Endometrium (tissue), 2 donors: ENCODE measurements at regions not wholly inside any gene's neighbourhood (a gene's known extent, or its start where the extent isn't known, plus 50 kb on each side); places are given as distances from the start of the nearest gene placed in this dataset.

ENCODE experiments used
- FAIRE-seq: peaks from 2 replicates; lab custom pipeline; 2012; peaks lifted over from hg19 to GRCh38; lab: Jason Lieb, UNC
- donor health status: control.
- donor health status: control.

DNA sequence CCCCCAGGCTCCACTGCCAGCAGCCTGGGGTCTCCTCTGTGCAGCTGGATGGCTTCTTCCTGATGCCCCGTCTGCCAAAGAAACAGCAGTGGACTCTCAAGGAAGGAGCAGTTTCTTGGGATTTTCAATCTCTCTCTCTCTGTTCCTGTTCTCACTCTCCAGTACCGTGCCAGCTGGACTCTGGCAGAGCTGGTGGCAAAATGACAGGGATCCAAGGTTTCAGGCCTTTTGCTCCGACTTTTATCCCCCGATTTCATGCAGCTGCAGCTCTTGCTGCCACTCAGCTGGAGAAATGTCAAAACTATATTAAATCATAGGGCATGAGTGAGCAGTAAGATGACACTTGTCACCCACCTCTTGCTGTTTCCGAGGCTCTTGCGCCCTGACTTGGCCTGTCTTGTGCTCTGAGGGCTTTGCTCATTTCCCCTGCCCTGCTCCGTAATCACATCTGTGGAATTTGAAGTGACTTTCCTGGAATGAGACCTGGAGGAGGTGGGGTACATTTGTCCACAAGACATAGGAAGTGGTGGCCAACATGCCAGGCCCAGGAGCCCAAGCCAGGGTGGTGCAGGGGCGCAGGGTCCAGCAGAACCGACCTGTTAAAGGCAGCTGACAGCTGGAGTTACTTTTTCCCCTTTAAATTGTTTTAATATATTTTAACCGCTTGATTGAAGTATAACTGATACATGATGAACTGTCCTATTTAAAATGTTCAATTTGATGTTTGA lies 576.2 kb downstream of the PTPRU start:
- FAIRE-seq = no peak

DNA sequence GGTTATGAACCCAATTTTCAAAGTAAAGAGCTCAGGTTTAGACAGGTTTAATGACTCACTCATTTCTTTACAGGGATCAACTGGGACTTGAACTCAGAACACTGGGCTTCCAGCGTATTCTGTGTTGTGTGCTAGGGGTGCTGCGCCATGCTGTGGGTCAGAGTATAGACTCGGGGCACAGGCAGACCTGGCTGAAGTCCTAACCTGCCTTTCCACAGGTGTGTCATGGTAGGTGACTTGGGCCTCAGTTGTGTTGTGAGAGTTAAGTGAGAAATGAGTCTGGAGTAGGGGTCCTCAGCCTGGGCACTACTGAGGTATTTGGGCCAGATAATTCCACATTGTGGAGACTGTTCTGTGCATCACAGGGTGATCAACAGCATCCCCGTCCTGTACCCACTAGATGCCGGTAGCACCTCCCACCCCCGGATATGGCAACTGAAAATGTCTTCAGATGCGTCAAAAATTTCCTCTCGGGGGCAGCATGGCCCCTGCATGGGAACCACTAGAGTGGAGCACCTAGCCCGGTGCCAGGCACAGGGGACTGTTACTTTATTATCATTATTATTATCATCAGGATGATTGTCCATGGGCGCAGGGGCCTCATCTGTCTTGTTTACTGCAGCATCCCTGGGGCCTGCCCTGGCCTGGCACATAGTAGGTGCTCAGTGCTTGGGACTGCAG lies 575.5 kb downstream of the PTPRU start:
- FAIRE-seq = no peak

DNA sequence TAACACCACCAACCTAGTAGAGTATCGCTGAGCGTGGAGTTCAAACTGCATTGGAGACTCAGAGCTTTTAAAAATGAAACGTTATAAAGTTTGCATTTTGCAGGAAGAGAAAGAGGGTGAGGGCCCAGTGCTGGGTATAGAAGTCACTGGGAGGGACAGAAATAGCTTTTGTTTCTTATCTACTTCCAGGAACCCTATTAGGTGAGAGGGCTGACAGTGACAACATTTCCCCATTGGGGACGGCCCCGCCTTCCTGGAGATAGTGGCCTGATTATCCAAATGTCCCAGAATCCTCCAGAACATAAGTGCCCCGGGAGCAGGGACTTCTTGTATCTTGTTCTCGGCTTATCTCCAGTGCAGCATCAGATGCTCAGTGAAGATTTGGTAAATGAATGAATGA lies 574.9 kb downstream of the PTPRU start:
- no peak for FAIRE-seq

DNA sequence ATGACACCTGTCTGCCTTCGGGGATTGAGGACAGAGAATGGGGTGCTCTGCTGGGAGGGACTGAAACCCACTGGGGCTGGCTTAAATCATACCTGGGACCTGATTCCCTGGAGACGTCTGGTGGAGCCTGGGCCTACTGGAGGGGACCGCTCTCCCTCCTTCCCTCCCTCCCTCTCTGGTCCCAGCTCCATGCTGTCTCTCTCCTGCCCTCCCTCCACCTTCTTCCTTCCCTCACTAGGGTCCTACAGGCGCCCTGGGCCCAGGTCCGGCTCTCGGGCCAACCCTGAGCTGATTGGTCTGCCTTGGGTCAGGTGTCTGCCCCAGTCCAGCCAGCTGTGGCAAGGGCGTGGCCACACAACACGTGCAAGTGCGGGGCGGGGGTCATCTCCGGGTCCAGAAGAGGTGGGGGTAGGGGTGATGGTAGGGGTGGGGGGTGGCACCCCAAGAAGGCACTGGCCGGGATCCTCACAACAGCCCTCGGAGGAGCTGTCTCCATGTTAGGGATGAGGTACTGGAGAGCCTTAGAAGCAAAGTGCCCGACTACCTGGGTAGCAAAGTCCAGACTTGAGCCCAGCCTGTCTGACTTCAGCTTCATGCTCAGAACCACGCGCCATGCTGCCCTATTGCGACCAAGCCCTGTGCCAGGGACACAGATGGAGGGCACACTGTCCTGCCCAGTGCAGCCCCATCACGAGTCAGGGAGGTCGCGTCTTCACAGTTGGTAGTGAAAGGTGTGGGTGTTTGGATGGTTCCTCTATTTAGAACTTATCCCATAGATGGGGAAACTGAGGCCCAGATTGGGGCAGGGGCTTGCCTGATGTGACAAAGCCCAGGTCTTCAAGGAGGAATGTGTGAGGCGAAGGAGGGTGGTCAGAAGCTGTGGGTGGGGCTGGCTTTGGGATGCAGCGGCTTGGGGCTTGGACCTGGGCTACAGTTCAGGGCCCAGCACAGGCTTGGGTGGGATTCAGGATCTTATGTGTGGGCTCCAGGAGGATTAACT lies 574.1 kb downstream of the PTPRU start:
- FAIRE-seq = no peak

DNA sequence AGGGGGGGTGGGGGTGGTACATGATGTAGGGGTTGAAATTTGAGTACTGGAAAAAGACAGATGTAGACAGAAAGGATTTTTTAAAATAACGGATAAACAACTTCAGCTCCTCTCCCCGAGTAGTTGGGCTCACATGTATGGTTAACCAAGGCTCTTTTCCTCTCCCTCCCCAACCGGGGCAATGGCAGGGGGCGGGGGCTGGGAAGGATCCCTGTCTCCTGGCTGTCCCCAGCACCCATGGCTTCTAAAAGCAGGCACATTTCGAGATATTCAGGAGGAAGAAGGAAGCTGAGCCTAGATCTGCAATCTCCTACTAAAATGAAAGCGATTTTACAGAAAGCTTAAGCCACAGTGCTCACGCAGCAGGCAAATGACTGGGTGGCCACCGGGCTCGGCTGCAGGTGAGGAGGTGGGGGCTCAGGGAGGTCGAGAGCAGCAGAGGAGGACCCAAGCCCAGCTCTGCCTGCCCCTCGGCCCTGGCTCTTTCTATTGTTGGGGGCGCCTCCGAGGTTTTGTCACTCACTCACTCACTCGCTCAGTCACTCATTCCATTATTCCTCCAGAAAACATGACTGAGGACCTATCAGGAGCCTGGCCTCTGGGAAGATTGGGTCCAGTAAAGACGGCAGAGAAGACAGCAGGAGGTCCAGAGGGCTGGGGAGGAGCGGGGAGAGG lies 573.3 kb downstream of the PTPRU start:
- no peak for FAIRE-seq

DNA sequence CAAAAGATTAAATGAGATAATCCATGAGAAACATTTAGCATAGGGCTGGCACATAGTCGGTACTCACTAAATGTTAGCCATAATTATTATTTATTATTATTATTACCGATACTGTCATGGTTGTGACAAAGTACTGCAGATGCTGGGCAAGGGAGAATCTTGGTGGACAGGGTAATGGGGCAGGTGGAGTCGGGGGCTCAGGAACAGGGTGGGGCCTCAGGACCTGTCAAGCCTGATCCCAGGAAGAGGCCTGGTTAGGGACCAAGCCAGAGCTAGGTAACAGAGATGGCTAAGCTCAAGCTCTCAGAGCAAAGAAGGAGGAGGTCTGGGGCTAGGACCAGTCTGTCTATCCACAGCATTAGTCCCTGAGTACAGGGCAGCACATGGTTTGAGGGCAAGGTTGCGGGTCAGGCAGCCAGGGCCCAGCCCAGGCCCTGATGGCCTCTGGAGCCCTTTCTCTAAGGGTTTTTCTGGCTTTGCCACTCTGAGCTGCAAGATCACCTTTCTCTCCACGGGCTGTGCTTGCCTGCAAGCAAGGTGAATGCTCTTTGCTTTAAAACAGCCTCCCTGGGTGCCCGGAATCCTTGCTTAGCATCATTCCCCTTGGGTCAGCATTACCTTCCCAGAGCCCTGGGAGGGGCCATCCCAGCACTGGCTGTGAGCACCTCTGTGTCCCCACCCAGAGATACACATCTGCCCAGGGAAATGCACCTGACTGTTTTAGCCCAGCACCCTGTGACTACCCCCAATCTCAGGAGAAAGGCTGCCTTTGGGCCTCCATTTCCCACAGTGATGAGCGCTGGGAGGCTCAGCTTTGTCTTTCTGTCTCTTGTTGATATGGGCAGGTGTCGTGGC lies 572.0 kb downstream of the PTPRU start:
- no peak for FAIRE-seq

DNA sequence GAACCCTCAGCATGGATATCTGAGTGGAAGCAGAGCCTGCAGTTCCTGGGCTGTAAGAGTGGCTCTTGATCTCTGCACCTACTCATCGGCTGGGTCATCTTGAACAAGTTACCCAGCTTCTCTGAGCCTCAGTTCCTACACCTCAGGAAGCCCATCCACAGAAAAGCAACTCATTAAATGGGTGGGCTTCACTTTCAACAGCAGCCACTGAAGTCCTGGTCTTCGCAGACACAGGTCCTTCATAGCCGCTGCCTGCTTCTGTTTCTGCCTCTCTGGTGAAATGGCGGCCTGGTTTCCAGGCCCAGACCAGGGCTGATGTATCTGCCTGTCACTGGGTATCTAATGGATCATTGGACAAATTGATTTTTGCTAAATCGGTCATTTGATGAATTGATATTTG lies 571.4 kb downstream of the PTPRU start:
- no peak for FAIRE-seq

DNA sequence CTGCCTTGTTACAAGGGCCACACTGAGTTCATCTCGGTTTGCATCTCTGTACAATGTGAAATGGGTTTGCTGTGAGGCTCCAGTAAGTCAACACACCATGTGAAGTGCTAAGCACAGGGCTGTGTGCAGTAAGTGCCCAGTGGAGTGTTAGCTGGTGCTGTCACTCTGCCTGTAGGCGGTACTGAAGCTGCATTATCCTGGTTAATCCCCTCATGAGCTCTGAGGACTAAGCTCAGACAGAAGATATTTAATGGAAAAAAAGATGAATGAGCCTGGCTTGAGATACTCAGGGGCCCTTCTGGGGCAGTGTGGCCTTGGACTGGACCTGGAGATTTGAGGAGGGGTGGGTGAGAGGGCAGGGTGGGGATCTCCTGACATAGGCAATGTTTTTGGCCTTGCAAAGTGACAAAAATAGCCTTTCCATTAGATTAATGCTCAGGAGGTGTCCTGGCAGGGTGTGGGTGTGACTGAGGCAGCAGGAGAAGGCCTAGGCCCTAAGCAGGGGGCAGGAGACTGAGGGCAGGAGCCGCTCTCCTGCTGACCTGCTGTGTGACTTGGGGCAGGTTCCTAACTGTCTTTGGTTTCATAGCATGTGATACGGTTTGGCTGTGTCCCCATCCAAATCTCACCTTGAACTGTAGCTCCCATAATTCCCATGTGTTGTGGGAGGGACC lies 570.5 kb downstream of the PTPRU start:
- FAIRE-seq = no peak

DNA sequence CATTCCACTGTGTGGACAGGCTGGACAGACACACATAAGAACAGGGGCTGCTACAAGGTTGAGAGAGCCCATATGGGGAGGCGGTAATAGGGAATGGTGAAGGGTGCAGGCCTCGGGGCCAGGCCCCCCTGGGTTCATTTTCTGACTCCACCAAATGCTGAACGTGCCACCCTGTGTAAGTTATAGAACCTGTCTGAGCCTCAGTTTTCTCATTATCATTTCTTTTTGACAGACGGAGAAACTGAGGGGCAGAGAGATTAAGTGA lies 569.5 kb downstream of the PTPRU start:
- FAIRE-seq = no peak

DNA sequence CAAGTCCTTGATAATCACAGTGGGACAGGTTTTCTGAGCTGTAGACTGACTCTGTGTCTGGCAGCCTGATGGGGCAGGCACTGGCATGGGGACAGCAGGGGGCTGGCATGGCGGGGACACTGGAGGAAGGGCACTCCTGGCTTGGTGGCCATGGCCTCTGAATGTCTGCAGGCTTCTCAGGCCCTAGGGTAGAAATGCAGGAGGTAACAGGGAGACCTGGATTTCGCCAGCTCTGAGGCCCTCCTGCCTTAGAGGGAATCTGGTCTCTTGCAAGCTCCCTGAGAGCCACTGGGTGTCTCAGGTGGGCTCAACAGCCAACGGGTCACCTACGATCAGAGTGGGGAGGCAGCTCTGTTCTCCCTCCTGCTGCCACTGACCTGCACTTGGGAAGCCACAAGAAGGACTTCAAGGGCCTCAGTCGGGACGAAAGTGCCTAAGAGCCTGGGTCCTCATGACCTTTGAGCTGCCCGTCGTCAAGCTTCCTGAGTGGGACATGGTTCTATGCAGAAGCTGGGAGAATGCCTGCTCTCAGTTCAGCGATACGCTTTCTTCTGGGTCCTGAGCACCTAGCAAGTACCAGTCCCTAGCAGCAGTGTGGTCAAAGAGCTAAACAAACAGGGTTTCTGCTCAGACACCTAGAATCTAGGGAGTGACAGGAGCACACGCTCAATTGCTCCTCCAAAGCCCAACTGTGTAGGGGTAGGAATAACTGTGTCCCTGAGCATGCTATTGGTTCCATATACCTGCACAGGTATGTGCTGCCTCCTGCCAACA lies 569.0 kb downstream of the PTPRU start:
- FAIRE-seq = no peak

DNA sequence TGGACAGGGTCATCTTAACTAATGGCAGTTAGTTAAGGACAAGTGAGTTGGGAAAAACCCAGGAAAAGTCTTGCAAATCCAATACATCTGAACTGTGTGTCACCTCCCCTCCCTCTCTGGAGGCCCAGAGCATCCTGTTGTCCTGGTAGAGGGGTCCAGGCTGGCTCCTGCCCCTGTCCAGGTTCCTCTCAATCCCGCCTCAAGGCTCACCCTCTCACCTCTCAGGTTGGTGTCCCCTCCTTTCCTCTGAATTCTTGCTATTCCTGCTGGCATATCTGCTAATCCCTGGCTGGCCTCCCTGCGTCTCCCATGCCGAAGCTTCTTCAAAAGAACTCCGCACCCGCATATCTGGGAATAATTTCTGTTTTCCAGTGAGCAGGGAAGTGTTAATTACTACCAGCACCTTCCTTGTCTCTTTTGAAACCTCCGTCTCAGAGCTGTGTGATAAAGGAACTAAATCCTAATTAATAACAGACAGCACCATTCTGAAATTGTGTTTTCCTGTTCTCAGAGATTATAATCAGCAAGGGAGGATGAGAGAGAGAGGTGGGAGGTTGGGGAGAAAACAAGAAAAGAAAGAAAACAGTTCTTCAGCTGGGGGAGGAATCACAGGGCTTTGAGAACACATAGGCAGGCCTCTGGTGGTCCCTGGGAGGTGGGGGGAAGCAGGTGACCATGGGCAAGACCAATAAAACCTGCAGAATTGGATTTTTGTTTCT lies 568.0 kb downstream of the PTPRU start:
- FAIRE-seq = peak; percentile 91

DNA sequence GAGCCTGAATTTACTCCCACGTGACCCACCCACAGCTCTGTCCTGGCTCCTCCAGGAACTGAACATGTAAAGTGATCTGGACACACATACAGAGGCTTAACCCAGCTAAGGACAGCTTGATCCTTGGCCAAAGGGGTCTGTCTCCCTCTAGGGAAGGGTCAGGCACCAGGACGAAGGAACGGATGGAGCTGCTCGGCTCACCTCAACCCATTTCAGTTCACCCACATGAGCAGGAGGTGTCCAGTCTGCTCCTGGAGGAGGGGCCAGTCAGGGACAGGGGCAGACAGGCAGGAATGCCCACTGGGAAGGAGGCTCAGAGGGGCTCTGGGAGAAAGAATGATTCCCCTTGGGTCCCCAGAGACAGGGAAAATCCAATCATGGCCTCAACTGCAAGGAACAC lies 567.2 kb downstream of the PTPRU start:
- no peak for FAIRE-seq

DNA sequence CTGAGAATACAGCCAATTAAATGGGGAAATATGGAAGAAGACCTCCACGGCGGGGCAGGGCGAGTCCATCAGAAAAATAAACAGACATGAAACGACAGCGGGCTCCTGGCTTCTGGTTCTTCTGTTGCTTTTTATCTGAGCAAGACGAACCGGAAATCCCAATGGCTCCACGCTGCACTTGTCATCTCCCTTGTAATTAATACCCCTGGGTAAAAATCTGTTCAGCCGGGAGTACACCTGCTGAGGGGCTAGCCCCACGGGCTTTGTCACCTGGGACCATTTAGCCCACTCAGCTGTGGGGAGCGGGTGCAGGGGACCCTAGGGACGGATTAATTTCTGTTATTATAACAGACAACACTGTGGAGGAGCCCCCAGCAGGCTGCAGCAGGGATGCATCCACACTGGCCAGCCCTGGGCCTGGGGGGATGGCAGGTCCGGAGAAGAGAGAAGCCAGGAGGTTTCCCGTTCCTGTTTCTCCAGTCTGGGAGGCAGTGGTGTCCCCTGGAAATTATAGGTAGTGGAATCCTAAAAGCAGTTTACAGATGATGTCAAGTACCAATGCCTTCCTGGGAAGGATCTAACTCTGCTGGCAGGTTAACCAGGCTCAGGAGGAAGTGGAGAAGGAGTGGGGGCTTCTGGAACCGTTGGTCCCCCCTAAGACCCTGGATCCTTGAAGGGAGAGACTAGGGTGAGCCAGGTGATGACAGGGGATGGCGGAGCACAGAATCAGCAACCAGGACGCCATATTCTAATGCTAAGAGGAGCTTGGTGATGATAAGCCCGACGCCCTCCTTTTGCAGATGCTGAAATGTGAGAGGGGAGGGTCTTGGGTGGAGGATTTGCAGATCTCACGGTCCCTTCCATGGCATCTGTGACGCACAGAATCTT lies 566.1 kb downstream of the PTPRU start:
- FAIRE-seq = no peak

DNA sequence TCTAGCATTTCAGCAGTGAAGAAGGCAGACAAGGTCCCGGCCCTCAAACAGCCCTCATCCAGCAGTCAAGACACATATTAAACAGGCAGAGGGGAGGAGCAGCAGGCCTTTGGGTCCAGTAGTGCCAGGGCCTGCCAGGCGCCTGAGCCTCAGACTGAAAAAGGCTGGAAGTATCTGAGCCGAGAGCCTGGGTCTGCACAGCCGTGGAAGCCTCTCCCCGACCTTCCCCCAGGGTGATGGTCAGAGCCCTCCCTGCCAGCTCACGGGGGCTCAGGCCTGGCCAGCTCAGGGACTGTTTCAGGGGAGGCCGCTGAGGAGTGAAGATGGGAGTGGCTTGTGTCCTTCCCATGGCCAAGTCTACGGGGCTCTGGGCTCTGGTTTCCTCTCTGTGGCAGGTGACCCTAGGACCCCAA lies 565.2 kb downstream of the PTPRU start:
- FAIRE-seq = no peak

DNA sequence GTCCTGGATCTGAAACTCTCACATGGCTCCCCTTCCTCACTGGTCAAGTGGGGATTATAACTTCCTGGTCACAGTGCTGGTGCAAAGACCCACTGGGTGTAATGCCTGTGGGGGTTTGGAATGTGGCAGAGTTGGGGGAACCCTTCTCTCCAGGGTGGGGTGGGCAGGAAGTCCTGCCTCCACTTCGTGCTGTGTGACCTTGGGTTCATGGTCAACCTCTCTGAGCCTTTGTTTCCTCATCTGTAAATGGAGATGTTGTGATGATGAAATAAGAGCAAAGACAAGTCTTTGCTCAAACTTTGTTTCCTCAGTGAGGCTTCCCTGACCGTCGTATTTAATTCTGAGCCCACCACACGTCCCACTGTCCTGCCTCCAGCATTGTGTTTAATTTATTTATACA lies 564.7 kb downstream of the PTPRU start:
- no peak for FAIRE-seq

DNA sequence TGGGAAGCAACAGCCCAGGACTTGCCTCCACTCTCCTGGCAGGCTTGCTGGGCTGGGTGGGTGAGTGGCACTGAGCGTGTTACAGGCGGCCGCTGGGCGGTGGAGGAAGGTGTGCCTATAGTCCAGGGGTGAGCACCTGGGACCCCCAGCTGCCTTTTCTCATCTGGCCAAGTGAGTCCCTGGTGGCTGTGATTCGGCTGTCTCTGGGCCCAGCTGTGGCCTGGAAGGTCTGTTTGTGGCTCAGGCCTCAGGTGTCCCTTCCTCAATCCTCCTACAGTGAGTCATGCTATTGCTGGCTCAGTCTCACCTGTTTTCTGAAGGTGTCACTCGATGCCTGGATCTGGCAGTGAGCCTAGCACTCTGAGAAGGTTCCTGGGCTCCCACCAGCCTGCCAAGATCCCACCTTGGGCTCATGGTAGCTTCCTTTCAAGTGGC lies 564.2 kb downstream of the PTPRU start:
- FAIRE-seq = no peak

DNA sequence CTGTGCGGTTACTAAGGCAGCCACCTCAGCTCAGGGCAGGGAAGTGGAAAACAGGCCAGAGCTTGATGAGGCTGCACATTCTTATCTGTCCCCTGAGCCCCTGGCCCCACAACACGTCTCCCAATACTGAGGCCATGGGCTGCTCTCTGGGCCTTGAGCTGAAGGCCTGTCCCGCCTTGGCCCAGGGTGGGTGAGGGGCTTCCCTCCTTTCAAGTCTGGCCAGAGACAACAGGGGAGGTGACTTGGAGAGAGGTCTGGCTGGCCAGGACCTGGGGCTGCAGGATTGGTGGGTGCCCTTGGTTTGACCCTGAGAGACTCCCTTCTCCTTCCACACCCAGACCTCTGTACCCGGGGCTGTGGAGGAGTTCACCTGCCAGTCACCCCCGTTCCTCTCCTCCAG lies 563.8 kb downstream of the PTPRU start:
- FAIRE-seq = no peak
